CD4-positive, alpha-beta T cell treated with Interleukin-17A for 4 hours (primary cell): ENCODE measurements at regions not wholly inside any gene's neighbourhood (a gene's known extent, or its start where the extent isn't known, plus 50 kb on each side); places are given as distances from the start of the nearest gene placed in this dataset.
A peak's percentile ranks its signal among the peaks of the same experiment; 100 is the strongest.
"Not testable (repeated sequence)": the region's sequence is repeated elsewhere in the genome, so short reads cannot be mapped to it uniquely, and the experiment has no call there.

Experiments
- DNase-seq: peaks from one replicate; pipeline ENCODE4 v3.0.0-alpha.2; 2020; ENCODE audit warnings: mixed read lengths

DNA sequence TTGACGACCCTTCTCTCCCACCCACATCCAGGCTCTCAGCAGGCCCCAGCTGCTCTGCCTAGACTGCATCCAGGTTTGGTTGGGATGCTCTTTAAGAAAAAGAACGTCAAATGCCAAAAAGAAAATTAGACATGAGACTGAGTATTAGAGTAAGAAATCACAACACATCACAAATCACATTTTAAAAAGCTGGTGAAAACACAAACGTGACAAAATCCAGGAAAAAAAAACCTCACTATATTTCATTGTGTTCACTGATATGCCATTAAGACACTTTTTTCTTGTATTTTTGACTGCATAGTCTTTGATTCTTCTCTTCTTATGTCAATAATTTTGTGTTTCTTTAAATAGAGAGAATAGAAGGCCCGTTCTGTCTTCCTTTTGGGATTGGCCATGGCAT, 243.7 kb downstream of the TLE3 start:
- DNase-seq = no peak

DNA sequence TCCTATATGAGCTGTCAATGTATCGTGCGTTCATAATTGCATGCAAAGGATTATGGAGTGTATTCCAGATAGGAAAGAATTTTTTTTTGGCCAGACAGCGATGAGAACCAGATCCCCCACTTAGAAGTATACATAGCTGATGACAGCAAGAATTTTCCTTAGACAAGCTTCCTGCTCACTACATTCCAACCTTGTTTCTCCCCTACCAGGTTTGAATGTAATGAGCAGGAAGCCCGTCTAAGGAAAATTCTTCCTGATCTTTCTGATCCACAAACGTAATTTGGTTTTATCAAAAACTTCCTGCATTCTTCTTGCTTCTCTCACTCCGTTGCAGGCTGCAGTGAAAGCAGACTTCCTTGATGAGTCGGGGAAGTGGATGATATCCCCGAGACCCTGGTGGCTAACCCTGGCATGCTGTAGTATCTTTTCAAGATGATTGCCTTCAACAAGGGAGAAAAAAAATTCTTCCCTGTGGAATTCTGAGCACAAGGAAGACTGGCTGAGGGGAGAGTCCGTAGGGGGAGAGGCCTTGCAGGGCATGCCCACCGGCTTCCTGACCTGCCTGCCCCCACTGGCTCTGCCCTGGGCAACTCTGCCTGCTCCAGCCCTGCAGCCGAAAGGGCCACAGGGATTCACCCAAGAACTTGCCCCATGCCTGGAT, 243.1 kb downstream of the TLE3 start:
- no peak for DNase-seq

DNA sequence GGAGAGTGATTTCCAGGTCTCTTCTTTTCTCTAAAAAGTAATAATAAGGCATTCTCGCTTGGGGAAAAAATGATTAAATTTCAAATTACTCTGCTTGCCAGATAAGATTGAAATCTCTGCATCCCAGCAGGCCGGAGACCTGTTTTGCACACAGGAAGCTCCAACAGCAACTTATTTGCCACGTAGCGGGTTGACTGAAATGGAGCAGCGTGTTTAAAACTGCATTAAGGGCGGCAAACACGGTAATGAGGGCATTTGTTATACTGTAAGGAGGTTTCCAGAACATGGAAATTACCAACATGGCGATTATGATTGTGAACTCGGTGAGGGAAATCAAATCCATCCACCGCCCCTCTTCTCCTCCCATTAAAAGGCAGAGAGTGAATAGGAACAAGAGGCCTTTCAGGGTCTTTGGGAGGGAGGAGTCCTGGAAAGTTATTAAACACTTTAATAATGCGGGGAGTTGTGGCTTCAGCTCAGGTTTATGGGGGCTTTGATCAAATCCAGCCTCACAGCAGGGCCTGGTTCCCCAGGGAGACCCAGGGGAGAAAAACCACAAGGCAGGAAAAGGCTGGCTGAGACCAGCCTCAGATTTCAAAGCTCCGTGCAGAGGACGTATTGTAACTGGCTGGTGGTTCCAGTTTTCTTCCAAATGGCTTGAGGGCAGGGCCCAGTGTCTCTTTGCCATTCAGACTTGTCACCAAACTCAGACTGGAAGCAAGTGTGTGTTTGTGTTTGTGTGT, 242.3 kb downstream of the TLE3 start:
- DNase-seq = no peak

DNA sequence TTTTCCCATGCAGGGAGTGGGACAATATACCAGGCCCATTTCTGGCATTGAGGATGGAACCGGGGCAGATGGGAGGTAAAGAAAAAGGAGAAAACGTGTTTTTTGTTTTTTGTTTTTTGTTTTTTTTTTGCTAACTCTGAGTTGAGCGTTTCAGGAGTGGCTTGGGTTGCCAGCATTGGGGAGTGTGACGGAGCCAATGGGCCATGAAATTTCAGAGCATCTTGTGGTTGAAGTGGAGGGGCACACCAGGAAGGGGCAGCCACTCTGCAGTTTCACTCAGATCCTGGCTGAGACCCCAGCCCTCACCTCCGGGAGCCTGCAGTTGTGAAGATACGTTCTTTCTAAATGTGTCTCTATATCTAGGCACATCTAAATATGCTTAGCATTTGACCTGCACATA, 240.5 kb downstream of the TLE3 start:
- DNase-seq = no peak

DNA sequence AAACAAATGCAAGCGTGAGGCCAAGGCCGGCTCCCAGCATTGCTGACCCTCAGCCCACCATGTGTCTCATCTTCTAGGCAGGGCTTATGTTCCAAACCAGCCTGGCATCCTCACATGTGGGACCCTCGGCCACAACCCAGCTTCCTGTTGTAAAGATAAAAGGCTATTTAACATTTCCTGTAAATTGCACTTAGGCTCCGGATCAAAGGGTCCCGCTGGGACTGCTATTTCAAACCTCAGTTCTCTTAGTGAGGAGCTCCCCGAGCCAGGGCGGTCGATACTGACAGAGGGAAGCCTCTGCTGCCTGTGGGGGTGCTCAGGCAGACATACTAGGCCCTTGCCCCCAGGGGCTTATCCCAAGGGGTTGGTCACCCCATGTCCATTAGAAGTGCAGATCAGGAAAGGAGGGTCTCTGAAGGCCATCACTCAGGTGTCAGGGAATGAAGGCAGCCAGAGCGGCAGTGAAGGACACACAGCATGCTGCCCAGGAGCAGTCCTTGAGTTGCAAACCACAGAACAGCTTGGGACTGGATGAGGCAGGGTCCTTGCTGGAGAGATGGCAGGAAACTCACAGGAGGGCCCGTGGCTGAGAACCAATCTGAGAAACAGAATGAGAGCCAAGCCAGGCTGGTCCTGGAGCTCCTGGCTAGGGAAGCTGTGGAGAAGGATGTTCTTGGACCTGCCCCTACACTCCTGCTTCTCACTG, 239.9 kb downstream of the TLE3 start:
- DNase-seq = peak; percentile 59

DNA sequence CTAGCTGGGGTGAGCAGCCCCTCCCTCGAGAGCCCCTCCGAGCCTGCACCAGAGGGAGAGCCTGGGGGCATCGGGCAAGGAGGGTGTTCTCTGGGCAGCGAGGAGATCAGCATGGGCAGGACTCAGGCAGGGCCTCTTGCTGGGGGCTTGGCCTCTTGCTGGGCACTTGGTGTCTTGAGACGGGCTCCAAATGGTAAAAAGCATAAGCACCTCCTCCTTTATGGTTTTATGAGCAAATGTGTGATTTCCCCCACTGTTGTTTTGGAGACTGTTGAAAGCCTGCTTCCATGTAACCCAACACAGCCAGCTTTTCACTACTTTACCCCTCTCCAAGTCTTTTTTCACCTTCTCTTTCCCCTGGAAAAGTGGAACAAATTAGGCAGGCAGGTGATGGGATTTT, 239.3 kb downstream of the TLE3 start:
- DNase-seq = no peak

DNA sequence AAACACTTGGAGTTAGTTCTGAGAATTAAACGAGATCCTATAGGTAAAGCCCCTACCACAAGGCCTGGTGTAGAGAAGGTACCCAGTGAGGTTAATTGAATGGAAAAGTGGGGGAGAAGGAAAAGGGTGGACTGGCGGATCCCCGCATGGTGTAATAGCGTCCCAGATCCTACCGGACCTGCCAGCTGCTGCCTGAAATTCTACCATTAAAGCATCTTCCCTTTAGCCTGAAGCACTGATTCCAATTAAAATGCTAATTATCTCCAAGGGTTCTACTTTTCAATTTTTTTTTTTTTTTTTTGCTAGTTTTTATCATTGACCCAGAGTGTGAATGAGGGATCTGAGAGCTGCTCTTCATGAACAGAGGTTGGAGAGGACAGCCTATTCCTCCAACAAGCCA, 237.9 kb downstream of the TLE3 start:
- DNase-seq = no peak

DNA sequence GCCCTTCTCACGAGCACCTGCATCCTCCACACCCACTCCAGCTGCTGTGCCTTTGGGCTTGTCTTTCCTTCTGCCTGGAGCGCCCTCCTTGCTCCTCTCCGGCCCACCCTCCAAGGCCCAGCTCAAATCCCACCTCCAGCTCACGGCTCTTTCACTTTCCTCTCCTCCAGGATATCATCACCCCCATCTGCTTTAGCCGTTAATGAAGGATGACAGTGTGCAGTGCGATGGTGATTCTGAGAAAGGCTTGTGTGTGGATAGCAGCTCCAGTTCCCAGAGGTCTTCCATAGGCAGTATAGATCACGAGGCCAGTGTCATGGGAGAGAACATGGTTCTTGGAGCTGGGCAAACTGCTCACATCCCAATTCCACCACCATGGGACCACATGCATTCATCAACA, 237.4 kb downstream of the TLE3 start:
- no peak for DNase-seq

DNA sequence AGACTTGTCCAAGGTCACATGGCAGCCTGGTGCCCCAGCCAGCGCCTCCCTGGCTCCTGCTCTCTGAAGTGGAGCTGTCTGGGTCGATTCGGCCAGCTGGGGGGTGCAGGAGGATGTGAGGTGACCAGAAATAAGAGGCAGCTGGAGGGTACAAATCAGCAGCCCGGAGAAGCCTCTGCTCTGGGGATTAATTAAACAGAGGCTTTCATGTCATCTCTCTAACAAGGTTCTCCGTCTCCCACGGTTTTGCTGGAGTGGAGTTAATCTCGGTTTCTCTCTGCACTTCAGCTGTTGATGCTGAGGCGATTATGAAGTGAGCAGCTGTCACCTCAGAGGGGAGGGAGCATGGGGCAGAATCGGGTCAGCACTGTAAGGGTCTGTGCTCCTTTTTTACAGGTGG, 236.8 kb downstream of the TLE3 start:
- no peak for DNase-seq

DNA sequence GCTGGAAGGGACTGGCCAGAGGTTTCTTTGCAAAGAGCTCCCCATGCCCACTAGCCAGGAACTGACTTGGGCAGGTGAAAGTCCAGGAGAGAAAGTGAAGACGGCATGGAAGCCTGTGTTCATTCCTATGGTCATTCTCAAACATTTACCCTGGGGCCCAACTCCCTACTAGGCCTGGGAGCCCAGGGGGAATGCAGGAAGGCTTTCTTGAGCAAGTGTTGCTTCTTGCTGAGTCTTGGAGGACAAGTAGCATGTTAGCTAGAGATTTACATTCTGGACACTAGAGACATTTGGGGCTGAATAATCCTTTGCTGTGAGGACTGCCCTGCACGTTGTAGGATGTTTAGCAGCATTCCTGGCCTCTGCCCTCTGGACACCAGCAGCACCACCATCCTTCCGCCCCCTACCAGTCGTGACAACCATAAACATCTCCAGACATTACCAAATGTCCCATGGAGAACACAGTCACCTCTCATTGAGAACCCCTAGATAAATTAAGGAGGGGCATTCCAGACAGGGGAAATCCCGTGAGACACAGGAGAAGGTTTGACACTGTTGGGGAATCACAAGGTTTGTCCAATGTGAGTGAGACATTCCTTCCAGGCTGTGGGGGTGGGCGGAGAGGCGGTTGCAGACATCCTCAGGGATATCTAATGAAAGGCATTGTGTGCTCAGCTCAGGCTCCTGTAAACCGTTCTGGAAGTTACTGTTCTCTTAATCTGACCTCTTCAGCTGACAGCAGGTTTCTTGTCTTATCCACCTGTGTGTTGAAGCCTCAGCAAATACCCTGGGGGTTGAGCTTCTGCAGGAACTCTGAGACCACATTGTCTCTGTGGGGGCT, 236.2 kb downstream of the TLE3 start:
- no peak for DNase-seq

DNA sequence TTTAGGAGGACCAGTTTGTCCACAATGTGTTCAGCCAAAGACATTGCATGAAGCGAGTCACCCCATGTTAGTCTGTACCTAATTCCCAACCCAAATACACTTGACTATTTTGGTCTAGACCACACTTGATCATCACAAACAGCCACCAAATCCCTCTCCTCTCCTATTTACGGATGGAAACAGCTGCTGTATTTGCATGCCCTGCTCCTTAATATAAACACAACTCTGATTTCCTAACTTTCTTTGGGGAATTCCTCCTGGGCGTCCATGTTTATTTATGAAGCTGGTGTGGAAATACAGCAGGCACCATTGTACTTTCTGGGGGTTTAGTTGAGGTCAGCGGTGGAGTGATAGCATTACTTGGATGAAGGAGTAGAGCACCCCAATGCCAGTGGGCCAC, 235.2 kb downstream of the TLE3 start:
- DNase-seq = no peak

DNA sequence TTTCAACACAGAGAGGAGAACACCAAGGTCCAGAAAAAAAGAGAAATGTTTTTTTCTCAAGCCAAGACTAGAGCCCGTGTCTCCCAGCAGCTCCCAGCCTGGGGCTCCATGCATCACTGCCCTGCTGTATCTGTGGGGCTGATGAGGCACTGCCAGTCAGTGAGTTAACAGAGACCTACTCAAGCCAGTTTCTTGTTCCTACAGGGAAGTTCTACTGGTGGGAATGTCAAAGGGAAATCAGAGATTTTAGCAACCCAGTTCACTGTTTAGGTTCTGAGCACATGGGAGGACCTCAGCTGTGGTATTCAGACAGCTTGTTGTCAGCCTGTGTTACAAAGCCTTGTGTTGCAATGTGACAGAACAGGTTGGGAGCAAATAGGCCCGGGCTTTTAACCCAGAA, 234.3 kb downstream of the TLE3 start:
- no peak for DNase-seq

DNA sequence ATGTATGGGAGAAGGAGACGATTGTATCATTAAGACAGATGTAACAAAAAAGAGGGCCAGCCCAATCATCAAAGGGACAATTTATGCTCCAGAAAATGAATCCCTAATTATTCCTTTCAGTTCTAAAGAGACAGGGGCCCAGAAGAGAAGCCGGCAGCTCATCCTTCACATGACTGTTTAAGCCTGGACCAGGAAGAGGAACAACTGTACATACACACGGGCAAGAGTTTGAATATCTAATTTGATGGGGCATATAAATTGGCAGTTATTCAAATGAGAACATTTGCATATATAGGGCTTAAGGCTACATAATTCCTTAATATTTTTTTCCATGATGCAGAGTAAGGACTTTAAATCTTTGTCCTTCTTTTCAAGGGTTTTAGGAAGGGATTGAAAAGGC, 232.3 kb downstream of the TLE3 start:
- no peak for DNase-seq

DNA sequence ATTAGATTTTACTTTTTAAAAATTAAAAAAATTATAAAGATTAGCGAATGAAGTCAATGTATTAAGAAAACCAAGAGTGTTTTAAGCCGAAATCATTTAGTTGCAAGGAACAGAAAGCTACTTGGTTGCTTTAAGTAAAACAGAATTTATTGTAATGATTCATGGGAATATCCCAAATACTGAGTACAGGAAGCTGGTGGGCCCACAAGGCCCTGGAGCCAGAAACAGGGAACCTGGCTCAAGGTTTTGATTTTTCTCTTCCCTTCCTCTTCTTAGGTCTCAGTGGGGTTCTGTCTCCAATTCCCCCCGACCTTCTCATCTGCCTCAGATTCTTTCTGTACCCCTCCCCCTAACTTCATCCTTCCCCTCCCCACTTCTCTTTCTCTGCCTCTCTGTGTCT, 229.0 kb downstream of the TLE3 start:
- DNase-seq = no peak

DNA sequence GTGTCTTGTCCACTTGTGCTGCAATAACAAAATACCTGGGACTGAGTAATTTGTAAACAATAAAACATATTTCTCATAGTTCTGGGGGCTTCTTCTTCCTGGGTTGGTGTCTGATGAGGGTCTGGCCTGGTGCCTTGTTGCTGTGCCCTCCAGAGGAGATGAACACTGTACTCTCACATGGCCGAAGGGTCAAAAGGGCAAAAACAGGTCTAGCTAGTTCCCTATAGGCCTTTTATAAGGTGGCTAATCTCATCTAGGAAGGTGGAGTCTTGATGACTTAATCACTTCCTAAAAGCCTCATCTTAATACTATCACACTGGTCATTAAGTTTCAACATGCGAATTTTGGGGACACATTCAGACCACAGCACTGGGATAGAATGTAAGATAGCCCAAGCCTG, 228.4 kb downstream of the TLE3 start:
- DNase-seq = no peak

DNA sequence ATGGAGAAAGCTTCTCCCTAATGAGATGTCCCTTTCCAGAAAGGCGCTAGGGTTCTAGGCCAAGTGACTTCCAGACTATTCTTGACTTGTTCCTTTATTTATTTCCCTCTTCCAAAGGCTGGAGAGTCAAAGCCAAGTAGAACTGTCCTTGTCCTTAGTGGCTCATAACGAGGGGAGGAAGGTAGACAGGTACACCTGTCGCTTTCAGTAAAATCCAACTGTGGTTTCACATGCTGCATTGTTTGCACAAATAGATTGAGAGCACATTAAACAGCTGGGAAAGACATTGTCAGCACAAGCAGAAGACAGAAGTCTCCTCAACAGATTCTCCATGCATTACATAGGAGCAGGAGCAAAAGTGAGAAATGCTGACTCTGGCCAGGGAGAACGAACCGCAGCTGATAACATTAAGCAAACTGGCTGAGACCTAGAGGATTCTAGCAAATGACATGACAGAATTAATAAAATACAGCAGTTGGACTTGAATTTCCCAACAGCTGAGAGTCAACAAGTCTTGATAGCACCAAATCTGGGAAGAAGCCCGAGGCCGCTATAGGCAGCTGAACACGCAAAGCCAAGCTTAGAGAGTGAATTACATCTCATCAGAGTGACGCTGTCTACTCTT, 227.7 kb downstream of the TLE3 start:
- DNase-seq = no peak

DNA sequence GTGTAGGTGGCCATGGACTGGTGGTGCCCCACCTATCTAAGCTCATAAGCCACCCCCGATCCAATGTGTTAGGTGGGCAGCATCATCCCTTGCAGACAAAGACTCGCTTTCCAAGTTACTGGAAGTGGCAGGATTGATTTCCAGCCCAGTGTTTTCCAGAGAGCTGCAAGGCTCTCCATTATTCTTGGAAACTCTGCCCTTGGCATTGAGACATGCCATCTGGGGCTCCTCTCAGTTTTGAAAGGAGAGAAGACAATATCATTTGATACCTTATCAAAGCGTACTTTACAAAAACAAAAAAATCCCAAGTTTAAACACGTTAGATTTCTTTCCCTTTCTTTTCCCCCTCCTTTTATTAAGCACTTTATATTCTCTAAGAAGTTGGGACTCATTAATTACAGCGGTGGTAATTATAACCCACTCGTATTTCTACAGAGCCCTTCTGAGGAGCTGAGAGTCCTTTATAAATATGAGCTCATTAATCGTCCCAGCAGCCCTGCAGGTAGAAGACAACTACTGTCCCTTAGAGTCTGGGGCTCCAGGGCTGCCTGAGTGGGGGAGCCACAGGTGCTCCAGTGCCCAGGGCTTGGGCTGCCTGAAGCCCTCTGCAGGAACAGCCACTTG, 226.1 kb downstream of the TLE3 start:
- DNase-seq = no peak

DNA sequence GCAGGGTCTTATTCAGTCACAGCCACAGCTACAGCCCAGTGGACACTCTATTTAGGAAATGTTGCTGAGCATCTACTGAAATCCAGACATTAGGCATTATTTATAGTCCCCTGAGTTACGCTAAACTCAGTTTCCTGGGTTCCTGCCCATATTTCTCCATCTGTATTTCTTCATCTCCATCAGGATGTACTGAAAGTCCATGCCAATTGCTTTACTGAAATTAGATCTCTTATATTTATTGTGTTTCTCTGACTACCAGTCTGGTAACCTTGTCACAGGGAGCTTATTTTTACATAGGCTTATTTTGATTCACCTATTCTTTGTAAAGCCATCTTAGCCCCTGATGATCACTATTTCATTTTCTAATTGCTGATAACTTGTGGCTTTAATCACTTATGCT, 223.9 kb downstream of the TLE3 start:
- DNase-seq = no peak

DNA sequence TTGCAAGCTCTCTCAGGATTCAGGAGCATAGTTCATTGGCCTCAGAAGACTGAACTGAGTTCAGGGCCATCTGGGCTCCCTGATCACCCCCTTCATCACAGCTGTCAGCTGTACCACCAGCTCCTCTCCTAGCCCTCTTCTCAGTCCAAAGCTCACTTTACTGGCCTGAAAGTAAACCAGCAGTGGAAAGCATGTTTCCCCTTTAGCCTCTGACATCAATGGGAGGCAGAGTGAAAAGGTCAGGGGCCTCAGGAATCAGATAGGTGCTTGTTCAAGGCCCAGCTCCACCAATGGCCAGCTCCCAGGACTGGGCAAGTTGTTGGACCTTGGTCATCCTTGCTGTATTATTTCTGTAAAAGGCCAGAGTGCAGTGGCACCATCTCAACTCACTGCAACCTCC, 223.4 kb downstream of the TLE3 start:
- DNase-seq = no peak

DNA sequence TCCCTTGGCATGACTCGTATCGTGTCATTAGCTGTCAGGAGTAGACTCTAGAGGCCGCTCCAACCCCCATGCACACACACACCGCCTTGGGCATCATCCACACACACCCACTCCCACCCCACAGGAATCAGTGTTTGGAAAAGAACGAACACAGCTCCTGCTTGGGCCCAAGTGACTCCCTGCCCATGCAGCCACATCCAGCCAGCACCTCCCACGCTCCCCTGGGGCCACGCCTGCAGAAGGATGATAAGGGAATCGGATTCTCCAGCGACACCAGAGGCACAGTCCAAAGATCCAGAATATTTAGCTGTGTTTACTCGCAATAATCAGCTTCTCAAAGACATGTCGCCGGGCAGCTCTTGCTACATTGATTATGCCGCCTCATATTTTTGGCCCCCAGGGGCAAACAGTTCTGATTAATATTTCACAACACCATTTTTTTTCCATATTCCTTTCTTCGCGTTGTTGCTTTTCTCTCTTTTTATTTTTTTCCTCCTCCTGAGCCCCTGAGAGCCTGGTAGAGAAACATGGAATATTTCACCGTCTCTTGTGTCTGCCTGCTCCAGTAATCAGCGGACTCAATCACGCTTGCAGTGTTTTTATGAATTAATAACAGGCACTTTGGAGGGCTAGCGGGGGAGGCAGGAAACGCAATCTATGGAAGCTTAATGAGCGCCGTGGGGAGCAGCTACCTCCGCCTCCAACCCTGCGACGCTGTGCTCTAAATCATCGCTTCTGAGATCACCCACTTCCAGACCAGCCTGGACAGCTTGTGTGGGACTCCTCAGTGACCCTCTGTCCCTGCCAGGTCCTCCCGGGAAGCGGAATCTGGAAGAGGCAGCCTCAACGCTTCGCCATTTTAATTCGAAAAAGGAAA, 221.4 kb downstream of the TLE3 start:
- DNase-seq = no peak

DNA sequence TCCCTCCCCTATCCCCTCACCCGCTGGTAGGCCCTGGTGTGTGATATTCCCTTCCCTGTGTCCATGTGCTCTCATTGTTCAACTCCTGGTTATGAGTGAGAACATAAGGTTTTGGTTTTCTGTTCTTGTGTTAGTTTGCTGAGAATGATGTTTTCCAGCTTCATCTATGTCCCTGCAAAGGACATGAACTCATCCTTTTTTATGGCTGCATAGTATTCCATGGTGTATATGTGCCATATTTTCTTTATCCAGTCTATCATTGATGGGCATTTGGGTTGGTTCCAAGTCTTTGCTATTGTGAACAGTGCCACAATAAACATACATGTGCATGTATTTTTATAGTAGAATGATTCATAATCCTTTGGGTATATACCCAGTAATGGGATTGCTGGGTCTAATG, 217.8 kb downstream of the TLE3 start:
- DNase-seq = not testable (repeated sequence)
